Gastroesophageal sphincter (tissue), 4 donors: ENCODE measurements at regions not wholly inside any gene's neighbourhood (a gene's known extent, or its start where the extent isn't known, plus 50 kb on each side); places are given as distances from the start of the nearest gene placed in this dataset.
"Not testable (repeated sequence)": the region's sequence is repeated elsewhere in the genome, so short reads cannot be mapped to it uniquely, and the experiment has no call there.

Source experiments
- ATAC-seq: fragments of 150-250 bp; one replicate; pipeline ENCODE4 v1.9.1; 2016; ENCODE audit warnings: mild to moderate bottlenecking, moderate library complexity
- H3K27ac ChIP-seq, 4 donors: fragments of 200-600 bp; sonication (generic) in 3 of 4; 1 replicate in 3 of 4; 2 replicates in 1 of 4; pipeline ENCODE4 v1.5.1; 2016 to 2019
- H3K27me3 ChIP-seq: fragments of 200-600 bp; sonication (generic); one replicate; pipeline ENCODE4 v1.5.1; 2019
- H3K36me3 ChIP-seq, 2 donors: fragments of 200-600 bp; sonication (generic); one replicate each; pipeline ENCODE4 v1.5.1; 2019; ENCODE audit warnings: control low read depth in 1 of 2
- H3K4me1 ChIP-seq, 3 donors: fragments of 200-600 bp; sonication (generic); 1 replicate in 2 of 3; 2 replicates in 1 of 3; pipeline ENCODE4 v1.5.1; 2016 to 2019; ENCODE audit warnings: control low read depth in 2 of 3
- H3K4me3 ChIP-seq, 2 donors: fragments of 200-600 bp; sonication (generic); one replicate each; pipeline ENCODE4 v1.5.1; 2019; ENCODE audit warnings: mild to moderate bottlenecking in 1 of 2, moderate library complexity in 1 of 2
- H3K9me3 ChIP-seq, 3 donors: fragments of 200-600 bp; sonication (generic); one replicate each; pipeline ENCODE4 v1.5.1; 2017 to 2019; ENCODE audit warnings: control low read depth in 2 of 3
- EP300 ChIP-seq: sonication (generic); formaldehyde crosslinking; IDR thresholded peaks from one replicate; pipeline ENCODE4 v1.6.1; 2017; ENCODE audit warnings: antibody characterized with exemption, mild to moderate bottlenecking
- POLR2A ChIP-seq, 2 donors: fragments of 450-650 bp; IDR thresholded peaks; one replicate each; pipeline ENCODE4 v1.6.1; 2017; ENCODE audit warnings: antibody characterized with exemption in 2 of 2, mild to moderate bottlenecking in 2 of 2, moderate library complexity in 1 of 2
- POLR2AphosphoS5 ChIP-seq: sonication (generic); formaldehyde crosslinking; IDR thresholded peaks from one replicate; pipeline ENCODE4 v1.6.1; 2017; ENCODE audit warnings: antibody characterized with exemption
- WGBS, 2 donors: methylation state at CpG; one replicate each; pipeline ENCODE4 v1.1.5; 2018; ENCODE audit warnings: low coverage in 1 of 2; 5-methylcytosine and 5-hydroxymethylcytosine counted together
- TF ChIP-seq, protein P1 (sequence below), 4 experiments: fragments of 200-600 bp in 2 of 4; fragments of 450-650 bp in 2 of 4; sonication (generic) in 1 of 4; IDR thresholded peaks; one replicate each; pipeline ENCODE4 v1.5.1; 2017 to 2019; ENCODE audit warnings: antibody characterized with exemption in 4 of 4, mild to moderate bottlenecking in 2 of 4, moderate library complexity in 2 of 4

- no peak overlapping the region for H3K4me3 ChIP-seq
- H3K4me1 ChIP-seq = no peaks in the 10 kb centered on the region
- no peak for ATAC-seq
- peaks cover 20% of the 10 kb centered on the region for H3K27me3 ChIP-seq
- H3K9me3 ChIP-seq = no peaks in the 10 kb centered on the region
- no peaks in the 10 kb centered on the region for H3K36me3 ChIP-seq
- TF ChIP-seq POLR2A (IDR thresholded peaks at IDR 0.05) (no peak), EP300 (no peak), POLR2AphosphoS5 (no peak)
- TF ChIP-seq, protein P1, sequence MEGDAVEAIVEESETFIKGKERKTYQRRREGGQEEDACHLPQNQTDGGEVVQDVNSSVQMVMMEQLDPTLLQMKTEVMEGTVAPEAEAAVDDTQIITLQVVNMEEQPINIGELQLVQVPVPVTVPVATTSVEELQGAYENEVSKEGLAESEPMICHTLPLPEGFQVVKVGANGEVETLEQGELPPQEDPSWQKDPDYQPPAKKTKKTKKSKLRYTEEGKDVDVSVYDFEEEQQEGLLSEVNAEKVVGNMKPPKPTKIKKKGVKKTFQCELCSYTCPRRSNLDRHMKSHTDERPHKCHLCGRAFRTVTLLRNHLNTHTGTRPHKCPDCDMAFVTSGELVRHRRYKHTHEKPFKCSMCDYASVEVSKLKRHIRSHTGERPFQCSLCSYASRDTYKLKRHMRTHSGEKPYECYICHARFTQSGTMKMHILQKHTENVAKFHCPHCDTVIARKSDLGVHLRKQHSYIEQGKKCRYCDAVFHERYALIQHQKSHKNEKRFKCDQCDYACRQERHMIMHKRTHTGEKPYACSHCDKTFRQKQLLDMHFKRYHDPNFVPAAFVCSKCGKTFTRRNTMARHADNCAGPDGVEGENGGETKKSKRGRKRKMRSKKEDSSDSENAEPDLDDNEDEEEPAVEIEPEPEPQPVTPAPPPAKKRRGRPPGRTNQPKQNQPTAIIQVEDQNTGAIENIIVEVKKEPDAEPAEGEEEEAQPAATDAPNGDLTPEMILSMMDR (IDR thresholded peaks at IDR 0.05) = no peak
- no peak overlapping the region for H3K27ac ChIP-seq
- WGBS, 2 donors = 95 to 100% methylated on average over 3 to 7 of the region's 7 CpGs
Measured at GRCh38 chr10:8280946-8281345, 226.5 kb downstream of the GATA3 start.

DNA sequence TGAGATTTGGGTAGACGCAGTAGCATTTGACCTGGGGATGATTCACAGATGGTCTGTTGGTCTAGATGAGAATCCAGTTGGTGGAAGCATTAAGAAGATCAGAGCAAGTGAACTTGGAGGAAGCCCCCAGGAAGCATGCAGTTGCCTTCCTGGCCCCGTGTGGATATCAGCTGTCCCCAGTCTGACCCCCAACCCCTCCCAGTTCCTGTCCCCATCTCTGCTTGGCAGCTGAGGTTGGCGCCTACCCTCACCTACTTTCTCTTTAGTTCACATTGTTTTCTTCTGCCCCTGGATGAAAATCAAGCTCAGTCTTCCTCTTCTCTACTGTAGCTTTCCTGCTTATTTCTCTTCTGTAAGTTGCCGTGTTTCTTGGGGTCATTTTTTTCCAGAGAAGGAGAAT lies 227.9 kb downstream of the GATA3 start:
- WGBS, 2 donors = 55 to 67% methylated on average over 4 of the region's 4 CpGs
- H3K9me3 ChIP-seq = no peaks in the 10 kb centered on the region
- ATAC-seq = no peak
- no peaks in the 10 kb centered on the region for H3K36me3 ChIP-seq
- no peak overlapping the region for H3K27ac ChIP-seq
- TF ChIP-seq, protein P1 (IDR thresholded peaks at IDR 0.05) = no peak
- H3K4me1 ChIP-seq = no peaks in the 10 kb centered on the region
- H3K4me3 ChIP-seq = no peak overlapping the region
- H3K27me3 ChIP-seq = peaks cover 20% of the 10 kb centered on the region

GRCh38 chr10:8283166-8283905 lies 228.8 kb downstream of the GATA3 start:
- H3K4me1 ChIP-seq = no peaks in the 10 kb centered on the region
- H3K4me3 ChIP-seq = no peak overlapping the region
- H3K36me3 ChIP-seq = no peaks in the 10 kb centered on the region
- no peaks in the 10 kb centered on the region for H3K9me3 ChIP-seq
- TF ChIP-seq EP300 (no peak), POLR2A (IDR thresholded peaks at IDR 0.05) (no peak), POLR2AphosphoS5 (no peak)
- TF ChIP-seq, protein P1 (IDR thresholded peaks at IDR 0.05) = no peak
- H3K27me3 ChIP-seq = peaks cover 20% of the 10 kb centered on the region
- no peak for ATAC-seq
- WGBS, 2 donors = 78 to 85% methylated on average over 7 of the region's 7 CpGs
- H3K27ac ChIP-seq = no peak overlapping the region

- no peak overlapping the region for H3K4me3 ChIP-seq
- TF ChIP-seq POLR2A (IDR thresholded peaks at IDR 0.05) (no peak), POLR2AphosphoS5 (no peak), EP300 (no peak)
- TF ChIP-seq, protein P1 (IDR thresholded peaks at IDR 0.05) = no peak
- no peak for ATAC-seq
- H3K27ac ChIP-seq = no peak overlapping the region
- H3K36me3 ChIP-seq = no peaks in the 10 kb centered on the region
- 88 to 92% methylated on average over 11 of the region's 11 CpGs for WGBS, 2 donors
- no peaks in the 10 kb centered on the region for H3K4me1 ChIP-seq
- H3K9me3 ChIP-seq = no peaks in the 10 kb centered on the region
- H3K27me3 ChIP-seq = peaks cover 15% of the 10 kb centered on the region
Measured at GRCh38 chr10:8283986-8284385, 229.5 kb downstream of the GATA3 start.

- not testable (repeated sequence) for H3K27ac ChIP-seq, H3K4me1 ChIP-seq, H3K4me3 ChIP-seq, H3K9me3 ChIP-seq, H3K36me3 ChIP-seq, H3K27me3 ChIP-seq, ATAC-seq
- 75% methylated on average over 3 of the region's 4 CpGs; no CpG with 5 or more reads in 1 of the 2 donors for WGBS, 2 donors
Measured at GRCh38 chr10:8285970-8286369, 231.5 kb downstream of the GATA3 start.
